Heart left ventricle (tissue), 16 donors: ENCODE measurements at regions not wholly inside any gene's neighbourhood (a gene's known extent, or its start where the extent isn't known, plus 50 kb on each side); places are given as distances from the start of the nearest gene placed in this dataset.

ENCODE experiments used
- ATAC-seq, 4 donors: fragments of 200-7000 bp; cut with Tn5 transposase; one replicate each; pipeline ENCODE4 v1.9.1; 2020 to 2022; ENCODE audit warnings: moderate library complexity in 4 of 4, mild to moderate bottlenecking in 3 of 4, moderate number of reproducible peaks in 1 of 4
- DNase-seq, 5 donors: peaks; one replicate each; pipeline ENCODE4 v3.0.0-alpha.2; 2020
- H3K27ac ChIP-seq, 12 donors: fragments of 200-600 bp; sonication (generic) in 4 of 12; one replicate each; pipeline versions ENCODE4 v1.5.0 to v1.8.0; 2016 to 2022; ENCODE audit warnings: mild to moderate bottlenecking in 2 of 12
- H3K27me3 ChIP-seq, 9 donors: fragments of 200-600 bp; sonication (generic) in 2 of 9; one replicate each; pipeline versions ENCODE4 v1.5.1 to v1.8.0; 2016 to 2022; ENCODE audit warnings: mild to moderate bottlenecking in 3 of 9
- H3K36me3 ChIP-seq, 9 donors: fragments of 200-600 bp; sonication (generic) in 2 of 9; one replicate each; pipeline versions ENCODE4 v1.5.0 to v1.8.0; 2018 to 2022; ENCODE audit warnings: mild to moderate bottlenecking in 2 of 9
- H3K4me1 ChIP-seq, 12 donors: fragments of 200-600 bp; sonication (generic) in 4 of 12; one replicate each; pipeline versions ENCODE4 v1.5.0 to v1.8.0; 2016 to 2022; ENCODE audit warnings: mild to moderate bottlenecking in 3 of 12
- H3K4me3 ChIP-seq, 12 donors: fragments of 200-600 bp; sonication (generic) in 4 of 12; one replicate each; pipeline versions ENCODE4 v1.5.0 to v1.8.0; 2017 to 2022; ENCODE audit warnings: mild to moderate bottlenecking in 9 of 12, moderate library complexity in 4 of 12
- H3K9me3 ChIP-seq, 12 donors: fragments of 200-600 bp; sonication (generic) in 4 of 12; one replicate each; pipeline versions ENCODE4 v1.5.0 to v1.8.0; 2016 to 2022; ENCODE audit warnings: mild to moderate bottlenecking in 1 of 12
- CTCF ChIP-seq, 12 donors: fragments of 200-600 bp; sonication (generic) in 4 of 12; IDR thresholded peaks; one replicate each; pipeline versions ENCODE4 v1.5.0 to v1.8.0; 2018 to 2022; ENCODE audit warnings: antibody characterized with exemption in 12 of 12, mild to moderate bottlenecking in 5 of 12
- POLR2A ChIP-seq, 2 donors: fragments of 450-650 bp; IDR thresholded peaks; one replicate each; pipeline ENCODE4 v1.6.1; 2017; ENCODE audit warnings: antibody characterized with exemption in 2 of 2, mild to moderate bottlenecking in 2 of 2, moderate library complexity in 2 of 2
- WGBS, 4 donors: extraction: QIAGEN DNeasy Blood & Tissue Kit in 2 of 4; methylation state at CpG; one replicate each; pipeline versions ENCODE4 v1.1.5 to v1.1.7; 2013 to 2018; 5-methylcytosine and 5-hydroxymethylcytosine counted together
- intact Hi-C, 10 donors: fragments of 100-400 bp; cut with DNase I; formaldehyde crosslinking; loops; one replicate each; pipeline versions ENCODE4 v1.11.1 to v1.14.2; 2022
- donor health status: ischemic (EF 13 %, LVEDD 7.1; RV severe dilation, severe dysfunction).
- donor health status: healthy with polysubstance abuse.
- donor health status: DM: no; HTN: yes; CAD: no.
- donor health status: DM: no; HTN: no; CAD: no.
- donor health status: ischemic (EF 25% LVEDD 6.9; RV normal size, moderate dysfunction).
- donor health status: ischemic (EF 25% LVEDD 5.7; RV mildly dilated, moderate dysfunction).
- donor health status: healthy.
- donor health status: DM: yes; HTN: yes; CAD: no.
- donor health status: ischemic (EF 35%, LVEDD 5.7; RV mildly dilated, moderate dysfunction).
- donor health status: nonischemic (EF 11% LVEDD 7.7; RV severe dilation, severe dysfunction).
- donor health status: DM: yes; HTN: yes; CAD: no.
- donor health status: PGD.
- donor health status: ischemic (EF 29% LVEDD 5.4; RV normal size, mild dysfunction).
- donor health status: nonischemic (EF 23%, LVEDD 6.1; RV moderate dilation, normal function).

GRCh38 chr1:222043444-222044292 lies 301.8 kb upstream of the DUSP10 start:
- peak overlapping the region; percentile 42 to 88 (median 74) for H3K27ac ChIP-seq
- no peaks in the 10 kb centered on the region for H3K27me3 ChIP-seq
- no peak overlapping the region for H3K4me3 ChIP-seq
- WGBS, 4 donors = 23 to 54% (median 38%) methylated on average over 9 of the region's 9 CpGs
- H3K36me3 ChIP-seq = no peaks in the 10 kb centered on the region
- H3K9me3 ChIP-seq = no peaks in the 10 kb centered on the region
- TF ChIP-seq POLR2A (IDR thresholded peaks at IDR 0.05) (no peak), CTCF (IDR thresholded peaks at IDR 0.05) (no peak)
- ATAC-seq = peak; percentile 72 to 86 (median 79)
- intact Hi-C loops = loop anchor here in 2 of 10 donors (5.0 to 10.0 kb wide), 2 partner anchors 299 to 301 kb away; partner anchors contain the start of gene DUSP10 (in 2 of the 2)
- peaks cover 0 to 34% (median 15%) of the 10 kb centered on the region in 12 donors for H3K4me1 ChIP-seq
- peak in 4 of 5 donors; percentile 10 to 60 (median 36) for DNase-seq

- ATAC-seq = no peak
- no peak for TF ChIP-seq POLR2A (IDR thresholded peaks at IDR 0.05)
- no peak for TF ChIP-seq CTCF (IDR thresholded peaks at IDR 0.05)
- H3K4me1 ChIP-seq = peaks cover 0 to 41% (median 20%) of the 10 kb centered on the region in 12 donors
Observed at GRCh38 chr1:222042120-222042519, 300.2 kb upstream of the DUSP10 start.

GRCh38 chr1:222040955-222041354 lies 299.1 kb upstream of the DUSP10 start:
- DNase-seq = no peak
- Histone ChIP-seq H3K9me3 (no peaks in the 10 kb centered on the region), H3K4me1 (peaks cover 0 to 41% (median 20%) of the 10 kb centered on the region in 12 donors), H3K27ac (peak overlapping the region in 10 of 12 donors; percentile 9 to 85 (median 73)), H3K4me3 (no peak overlapping the region), H3K27me3 (no peaks in the 10 kb centered on the region), H3K36me3 (no peaks in the 10 kb centered on the region)
- 86 to 93% (median 89%) methylated on average over 4 of the region's 4 CpGs for WGBS, 4 donors
- ATAC-seq = no peak
- intact Hi-C loops = loop anchor here in 2 of 10 donors (5.0 to 10.0 kb wide), 2 partner anchors 296 to 299 kb away; partner anchors contain the start of gene DUSP10 (in 2 of the 2)
- no peak for TF ChIP-seq POLR2A (IDR thresholded peaks at IDR 0.05)
- no peak for TF ChIP-seq CTCF (IDR thresholded peaks at IDR 0.05)

More at GRCh38 chr1:222042120-222042519, 300.2 kb upstream of the DUSP10 start:
- Histone ChIP-seq H3K27me3 (no peaks in the 10 kb centered on the region), H3K36me3 (no peaks in the 10 kb centered on the region), H3K27ac (no peak overlapping the region), H3K9me3 (no peaks in the 10 kb centered on the region), H3K4me3 (no peak overlapping the region)
- intact Hi-C loops = loop anchor here in 2 of 10 donors (5.0 to 10.0 kb wide), 2 partner anchors 297 to 300 kb away; partner anchors contain the start of gene DUSP10 (in 2 of the 2)
- 88 to 92% (median 92%) methylated on average over 6 of the region's 6 CpGs for WGBS, 4 donors
- DNase-seq = no peak
